ENCODE measurements at regions not wholly inside any gene's neighbourhood (a gene's known extent, or its start where the extent isn't known, plus 50 kb on each side); places are given as distances from the start of the nearest gene placed in this dataset.

GRCh38 chrX:15985937-15986336 lies 131.3 kb upstream of the AP1S2 start:
- no peak for DNase-seq (ENCODE audit: low read depth, low spot score)

GRCh38 chrX:15983034-15983433 lies 128.4 kb upstream of the AP1S2 start:
- DNase-seq (ENCODE audit: low read depth, low spot score) = no peak

- DNase-seq (ENCODE audit: low read depth, low spot score) = no peak
These were observed 123.0 kb upstream of the AP1S2 start for GRCh38 chrX:15977644-15978043.

- no peak for DNase-seq (ENCODE audit: low read depth, low spot score)
These were observed 121.8 kb upstream of the AP1S2 start for GRCh38 chrX:15976396-15976795.

- no peak for DNase-seq (ENCODE audit: low read depth, low spot score)
These were observed 119.3 kb upstream of the AP1S2 start for GRCh38 chrX:15973946-15974345.

- DNase-seq (ENCODE audit: low read depth, low spot score) = no peak
These were observed 118.7 kb upstream of the AP1S2 start for GRCh38 chrX:15973299-15973698.

GRCh38 chrX:15971696-15972095 lies 117.1 kb upstream of the AP1S2 start:
- DNase-seq (ENCODE audit: low read depth, low spot score) = no peak

- DNase-seq (ENCODE audit: low read depth, low spot score) = no peak
These were observed 109.2 kb upstream of the AP1S2 start for GRCh38 chrX:15963858-15964257.

- no peak for DNase-seq (ENCODE audit: low read depth, low spot score)
These were observed 105.6 kb upstream of the AP1S2 start for GRCh38 chrX:15960237-15960636.

- DNase-seq (ENCODE audit: low read depth, low spot score) = no peak
These were observed 102.1 kb upstream of the AP1S2 start for GRCh38 chrX:15956681-15957080.

- DNase-seq (ENCODE audit: low read depth, low spot score) = no peak
These were observed 99.2 kb upstream of the AP1S2 start for GRCh38 chrX:15953801-15954200.

- DNase-seq (ENCODE audit: low read depth, low spot score) = no peak
These were observed 97.6 kb upstream of the AP1S2 start for GRCh38 chrX:15952212-15952611.

- no peak for DNase-seq (ENCODE audit: low read depth, low spot score)
These were observed 93.7 kb upstream of the AP1S2 start for GRCh38 chrX:15948318-15948660.

- peak; percentile 15 for DNase-seq (ENCODE audit: low read depth, low spot score)
These were observed 93.2 kb upstream of the AP1S2 start for GRCh38 chrX:15947648-15948317.

GRCh38 chrX:15946783-15947580 lies 92.4 kb upstream of the AP1S2 start:
- DNase-seq (ENCODE audit: low read depth, low spot score) = no peak

- no peak for DNase-seq (ENCODE audit: low read depth, low spot score)
These were observed 88.8 kb upstream of the AP1S2 start for GRCh38 chrX:15943391-15943790.

GRCh38 chrX:15942307-15942706 lies 87.7 kb upstream of the AP1S2 start:
- no peak for DNase-seq (ENCODE audit: low read depth, low spot score)

- no peak for DNase-seq (ENCODE audit: low read depth, low spot score)
These were observed 85.1 kb upstream of the AP1S2 start for GRCh38 chrX:15939737-15940136.

GRCh38 chrX:15938072-15938471 lies 83.5 kb upstream of the AP1S2 start:
- no peak for DNase-seq (ENCODE audit: low read depth, low spot score)

- no peak for DNase-seq (ENCODE audit: low read depth, low spot score)
These were observed 76.7 kb upstream of the AP1S2 start for GRCh38 chrX:15931362-15931761.

- DNase-seq (ENCODE audit: low read depth, low spot score) = no peak
These were observed 76.0 kb upstream of the AP1S2 start for GRCh38 chrX:15930585-15930984.

GRCh38 chrX:15929194-15929593 lies 74.6 kb upstream of the AP1S2 start:
- no peak for DNase-seq (ENCODE audit: low read depth, low spot score)

GRCh38 chrX:15926622-15927021 lies 72.0 kb upstream of the AP1S2 start:
- DNase-seq (ENCODE audit: low read depth, low spot score) = no peak
